GM23248 (cell line): ENCODE measurements at regions not wholly inside any gene's neighbourhood (a gene's known extent, or its start where the extent isn't known, plus 50 kb on each side); places are given as distances from the start of the nearest gene placed in this dataset.

Experiments used
- EZH2 ChIP-seq: fragments of 200-600 bp; sonication (generic); IDR thresholded peaks from 2 replicates; pipeline ENCODE4 v1.6.1; 2018; ENCODE audit warnings: antibody characterized with exemption, mild to moderate bottlenecking; ENCODE audit not compliant: insufficient read depth, poor library complexity, severe bottlenecking
- EZH2phosphoT487 ChIP-seq: fragments of 200-600 bp; sonication (generic); IDR thresholded peaks from 2 replicates; pipeline ENCODE4 v1.6.1; 2018; ENCODE audit warnings: antibody characterized with exemption, moderate library complexity, mild to moderate bottlenecking, low read depth; ENCODE audit not compliant: insufficient read depth

DNA sequence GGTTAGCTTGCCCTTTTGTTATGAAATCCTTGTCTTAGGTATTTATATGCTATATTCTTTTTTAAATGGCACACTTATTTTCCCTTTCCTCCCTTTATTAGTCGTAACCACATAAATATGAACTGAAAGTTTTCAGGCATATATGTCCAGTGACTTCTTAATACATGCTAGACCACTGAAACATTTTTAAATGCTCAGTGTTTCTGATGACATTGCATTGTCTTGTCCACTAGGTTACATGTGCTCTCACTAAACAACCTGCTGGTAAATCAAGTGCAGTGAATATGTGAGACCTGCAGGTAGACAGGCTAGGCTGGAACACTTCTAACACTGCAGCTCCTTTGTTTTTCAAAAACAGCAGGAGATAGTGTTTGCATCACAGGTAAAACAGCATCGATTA lies 332.6 kb upstream of the DACH1 start:
- TF ChIP-seq EZH2, result no peak
- TF ChIP-seq EZH2phosphoT487, result no peak
